Calu3 (cell line): ENCODE measurements at regions not wholly inside any gene's neighbourhood (a gene's known extent, or its start where the extent isn't known, plus 50 kb on each side); places are given as distances from the start of the nearest gene placed in this dataset.

ENCODE experiments used
- BruUV-seq: library from RNA; stranded (reverse); fragments of 400-500 nt; replicated peaks from 2 replicates; lab custom pipeline; 2021; lab: Mats Ljungman, UMichigan
- CTCF ChIA-PET: fragments of 300-600 bp; sonication (Branson Sonifier 250); formaldehyde crosslinking; loops from one replicate; lab custom pipeline; 2022; ENCODE audit warnings: antibody characterized with exemption; lab: Charles Lee
- DNase-seq: peaks from one replicate; pipeline ENCODE4 v3.0.0; 2022
- H3K27ac Mint-ChIP-seq: one replicate; pipeline ENCODE4 v1.8.0; 2022; ENCODE audit warnings: mixed read lengths; ENCODE audit not compliant: unreplicated experiment
- H3K27me3 Mint-ChIP-seq: one replicate; pipeline ENCODE4 v1.8.0; 2022; ENCODE audit warnings: mixed read lengths; ENCODE audit not compliant: unreplicated experiment
- H3K36me3 Mint-ChIP-seq: one replicate; pipeline ENCODE4 v1.8.0; 2022; ENCODE audit warnings: mild to moderate bottlenecking, moderate library complexity, mixed read lengths; ENCODE audit not compliant: insufficient read depth, unreplicated experiment
- H3K4me1 Mint-ChIP-seq: one replicate; pipeline ENCODE4 v1.8.0; 2022; ENCODE audit warnings: mild to moderate bottlenecking, low read depth, mixed read lengths; ENCODE audit not compliant: unreplicated experiment
- H3K4me3 Mint-ChIP-seq: one replicate; pipeline ENCODE4 v1.8.0; 2022; ENCODE audit warnings: mild to moderate bottlenecking, low read depth, moderate library complexity, mixed read lengths; ENCODE audit not compliant: unreplicated experiment
- H3K9me3 Mint-ChIP-seq: one replicate; pipeline ENCODE4 v1.8.0; 2022; ENCODE audit warnings: low read depth, mixed read lengths; ENCODE audit not compliant: unreplicated experiment
- CTCF ChIP-seq: fragments of 200-600 bp; IDR thresholded peaks from one replicate; pipeline ENCODE4 v1.8.0; 2022; ENCODE audit warnings: antibody characterized with exemption; ENCODE audit not compliant: unreplicated experiment
- intact Hi-C: fragments of 100-400 bp; cut with micrococcal nuclease; formaldehyde crosslinking; loops from one replicate; pipeline ENCODE4 v1.10.0; 2022; ENCODE audit not compliant: unreplicated experiment

GRCh38 chr2:194004590-194005206 lies 1652.3 kb upstream of the SLC39A10 start:
- CTCF ChIA-PET, result no interaction called here
- TF ChIP-seq CTCF, result no peak
- Mint-ChIP-seq H3K4me3 (no peak overlapping the region), H3K27me3 (no peaks in the 10 kb centered on the region), H3K9me3 (peaks cover 9% of the 10 kb centered on the region), H3K36me3 (no peaks in the 10 kb centered on the region), H3K27ac (no peak overlapping the region), H3K4me1 (no peaks in the 10 kb centered on the region)
- DNase-seq, result no peak
- no TSS peak for BruUV-seq
- intact Hi-C loops, result no loop called here

- Mint-ChIP-seq H3K4me1 (no peaks in the 10 kb centered on the region), H3K9me3 (peaks cover 2% of the 10 kb centered on the region), H3K4me3 (no peak overlapping the region), H3K36me3 (no peaks in the 10 kb centered on the region), H3K27me3 (no peaks in the 10 kb centered on the region), H3K27ac (no peak overlapping the region)
- intact Hi-C loops, result no loop called here
- TF ChIP-seq CTCF, result no peak
- CTCF ChIA-PET, result interaction anchor here (0.6 kb wide), 1 partner anchor 946 kb away, joined by 3 read pairs; no protein-coding TSS in a partner anchor
- DNase-seq, result no peak
- BruUV-seq, result no TSS peak
These were observed 1653.1 kb upstream of the SLC39A10 start for GRCh38 chr2:194003911-194004310.

- BruUV-seq, result no TSS peak
- Mint-ChIP-seq H3K4me3 (no peak overlapping the region), H3K4me1 (no peaks in the 10 kb centered on the region), H3K27ac (no peak overlapping the region), H3K36me3 (no peaks in the 10 kb centered on the region), H3K9me3 (no peaks in the 10 kb centered on the region), H3K27me3 (no peaks in the 10 kb centered on the region)
- no peak for DNase-seq
- CTCF ChIA-PET, result no interaction called here
- intact Hi-C loops, result no loop called here
- TF ChIP-seq CTCF, result no peak
These were observed 1654.2 kb upstream of the SLC39A10 start for GRCh38 chr2:194002699-194003368.

- no TSS peak for BruUV-seq
- H3K27ac Mint-ChIP-seq, result no peak overlapping the region
- H3K36me3 Mint-ChIP-seq, result no peaks in the 10 kb centered on the region
- intact Hi-C loops, result no loop called here
- TF ChIP-seq CTCF, result no peak
- no peak overlapping the region for H3K4me3 Mint-ChIP-seq
- no peak for DNase-seq
- H3K27me3 Mint-ChIP-seq, result no peaks in the 10 kb centered on the region
- CTCF ChIA-PET, result no interaction called here
- H3K9me3 Mint-ChIP-seq, result no peaks in the 10 kb centered on the region
- peaks cover 25% of the 10 kb centered on the region for H3K4me1 Mint-ChIP-seq
These were observed 1666.2 kb upstream of the SLC39A10 start for GRCh38 chr2:193990868-193991267.
